GM18508 (cell line): ENCODE measurements at regions not wholly inside any gene's neighbourhood (a gene's known extent, or its start where the extent isn't known, plus 50 kb on each side); places are given as distances from the start of the nearest gene placed in this dataset.

ENCODE experiments used
- ATAC-seq: cut with Tn5 transposase; IDR thresholded peaks from one replicate; pipeline ENCODE4 v1.9.1; 2021; ENCODE audit warnings: moderate number of reproducible peaks; ENCODE audit not compliant: insufficient read depth, unreplicated experiment

DNA sequence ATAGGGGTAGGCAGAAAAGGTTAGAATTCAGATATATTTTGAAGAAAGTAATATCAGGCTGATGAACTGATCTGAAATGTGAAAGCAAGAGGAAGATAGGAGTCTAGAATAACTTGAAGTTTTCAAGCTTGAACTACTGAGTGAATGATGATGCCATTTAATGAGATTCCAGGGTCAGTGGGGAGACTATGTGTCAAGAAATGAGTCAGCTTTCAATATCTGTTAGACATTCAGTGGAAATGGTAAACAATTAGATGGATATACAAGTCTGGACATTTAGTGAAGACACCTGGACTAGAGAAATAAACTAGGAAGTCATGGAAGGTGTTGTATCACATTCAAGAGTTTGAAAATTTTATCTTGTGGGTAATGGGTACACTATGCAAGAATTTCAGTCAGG is 326.9 kb downstream of the FSIP2 start:
- no peak for ATAC-seq

DNA sequence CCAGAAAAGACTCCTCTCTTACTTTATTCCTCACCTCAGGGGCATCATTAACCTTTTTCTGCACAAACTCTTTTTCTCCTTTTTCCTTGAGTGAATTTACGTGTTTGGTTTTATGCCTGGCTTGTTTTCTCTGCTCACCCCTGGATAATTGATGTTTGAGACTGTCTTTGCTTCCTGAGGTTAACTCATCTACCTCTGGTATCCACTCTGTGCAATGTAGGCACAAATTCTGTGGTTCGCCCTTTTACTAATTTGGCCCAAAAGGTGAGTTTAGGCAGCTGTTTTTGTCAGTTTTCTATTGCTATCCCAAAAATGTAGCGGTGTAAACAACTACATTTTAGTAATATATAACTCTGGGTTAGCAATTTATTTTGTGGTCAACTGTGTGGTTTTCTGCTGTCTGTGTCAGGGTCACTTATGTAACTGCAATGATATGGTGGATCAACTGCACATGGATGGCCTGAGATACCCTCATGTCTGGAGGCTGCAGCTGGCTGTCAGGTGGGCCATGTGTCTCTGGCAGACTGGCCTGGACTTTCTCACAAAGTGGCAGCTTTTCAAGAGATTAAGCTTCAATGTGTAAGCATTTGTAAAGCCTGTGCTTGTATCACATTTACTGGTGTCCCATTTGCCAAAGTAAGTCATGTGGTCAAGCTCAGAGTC is 329.7 kb downstream of the FSIP2 start:
- ATAC-seq = no peak

DNA sequence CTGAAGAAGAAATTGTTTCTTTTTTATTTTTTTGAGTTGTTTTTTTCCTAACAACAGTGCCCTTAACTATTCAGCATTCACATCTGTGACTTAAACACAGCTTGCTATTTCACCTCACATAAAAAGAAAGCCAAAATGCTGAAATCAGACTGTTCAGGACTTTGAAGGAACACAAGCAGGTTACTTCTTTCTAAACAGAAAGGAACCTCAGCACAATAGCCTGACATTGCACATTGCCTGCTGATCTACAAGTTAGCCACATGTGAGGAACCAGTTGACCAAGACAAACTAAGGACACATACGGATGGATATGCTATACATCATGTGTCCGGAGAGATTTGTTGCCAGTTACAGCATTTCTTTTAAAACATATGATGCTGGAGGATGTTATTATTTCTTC is 331.1 kb downstream of the FSIP2 start:
- no peak for ATAC-seq

DNA sequence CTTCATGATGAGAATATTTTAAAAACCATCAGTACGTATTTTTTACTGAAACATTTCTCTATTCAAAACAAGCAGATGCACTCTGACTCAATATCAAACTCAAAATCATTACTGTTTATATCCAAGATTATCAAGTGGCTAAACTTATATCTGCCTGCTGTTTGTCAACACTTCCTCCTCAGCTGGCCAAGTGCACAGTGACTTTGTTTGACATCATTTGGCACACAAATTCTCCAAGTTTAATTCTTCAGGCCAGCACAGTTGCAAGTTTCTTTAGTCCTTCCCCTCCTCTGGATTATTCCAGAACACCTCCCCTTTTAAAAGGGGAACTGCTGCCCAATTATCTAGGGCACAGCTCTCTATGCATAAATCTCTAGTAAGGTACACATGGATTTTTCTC is 346.6 kb downstream of the FSIP2 start:
- ATAC-seq = no peak

DNA sequence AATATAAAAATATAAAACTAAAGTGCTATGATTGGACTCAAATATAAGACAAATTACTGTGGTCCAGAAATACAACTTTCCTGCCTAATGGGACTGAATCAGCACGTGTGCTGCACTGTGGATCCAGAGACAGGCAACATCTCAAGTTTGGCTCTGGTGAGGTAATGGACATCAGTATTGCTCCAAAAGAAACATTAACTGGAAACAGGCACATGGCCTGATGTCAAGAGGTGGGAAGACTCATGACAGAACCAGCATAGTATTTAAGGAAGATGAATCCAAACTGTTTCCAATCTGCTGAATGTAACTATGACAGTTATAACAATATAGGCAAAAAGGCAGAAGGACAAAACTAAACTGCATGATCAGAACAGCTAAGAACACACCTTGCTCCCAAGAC is 354.6 kb downstream of the FSIP2 start:
- no peak for ATAC-seq

DNA sequence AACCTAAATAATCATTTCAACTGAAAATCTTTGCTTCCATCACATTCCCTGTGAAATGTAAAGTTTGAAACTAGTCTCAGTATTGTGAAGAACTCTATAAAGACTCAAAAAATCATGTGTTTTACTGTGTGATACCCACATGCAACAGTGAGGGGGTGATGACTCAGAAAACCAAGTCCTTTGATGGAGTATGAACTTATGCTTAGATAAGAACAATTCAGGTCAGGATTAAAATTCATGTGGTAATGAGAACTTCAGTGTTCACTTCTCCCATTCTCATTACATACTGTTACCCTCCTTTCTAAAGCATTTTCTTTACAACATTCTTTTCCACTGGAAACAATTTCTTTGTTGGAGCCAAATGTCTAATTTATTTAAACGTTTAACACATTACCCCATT is 360.2 kb downstream of the FSIP2 start:
- no peak for ATAC-seq

DNA sequence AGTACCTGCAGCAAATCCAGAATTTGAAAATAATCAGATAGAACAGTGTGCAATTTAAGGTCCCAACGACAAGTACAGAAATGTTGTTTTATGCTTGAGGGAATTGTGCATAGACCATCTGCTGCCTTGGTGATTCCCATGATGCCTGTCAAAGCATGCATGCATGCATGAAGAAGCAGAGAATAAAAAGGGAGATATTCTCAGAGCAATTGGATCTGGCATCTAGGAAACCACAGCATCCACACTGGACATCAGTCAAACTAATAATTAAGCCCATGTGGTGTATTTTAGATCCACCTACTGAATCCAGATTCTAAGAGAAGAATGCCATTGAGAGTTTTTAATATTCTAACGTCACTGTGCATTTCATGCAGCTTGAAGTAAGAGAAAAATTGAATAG is 361.2 kb downstream of the FSIP2 start:
- no peak for ATAC-seq

DNA sequence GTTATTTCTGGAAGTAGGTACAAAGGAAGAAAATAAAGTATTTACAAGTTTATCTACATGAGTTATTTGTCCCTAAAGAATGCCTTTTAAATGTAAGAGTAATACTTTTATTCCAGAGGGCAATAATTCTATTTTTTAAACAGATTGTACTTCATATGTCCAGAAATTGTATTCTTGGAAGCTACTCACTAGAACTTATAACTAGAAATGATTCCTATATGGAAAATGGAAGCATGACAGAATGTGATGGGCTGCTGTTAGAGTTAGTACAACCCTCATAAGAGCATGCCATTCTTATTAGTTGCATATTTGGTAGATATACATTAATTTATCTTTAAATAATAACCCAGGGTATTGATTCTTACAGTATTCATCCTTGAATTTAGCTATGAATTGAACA is 362.0 kb downstream of the FSIP2 start:
- ATAC-seq = no peak

DNA sequence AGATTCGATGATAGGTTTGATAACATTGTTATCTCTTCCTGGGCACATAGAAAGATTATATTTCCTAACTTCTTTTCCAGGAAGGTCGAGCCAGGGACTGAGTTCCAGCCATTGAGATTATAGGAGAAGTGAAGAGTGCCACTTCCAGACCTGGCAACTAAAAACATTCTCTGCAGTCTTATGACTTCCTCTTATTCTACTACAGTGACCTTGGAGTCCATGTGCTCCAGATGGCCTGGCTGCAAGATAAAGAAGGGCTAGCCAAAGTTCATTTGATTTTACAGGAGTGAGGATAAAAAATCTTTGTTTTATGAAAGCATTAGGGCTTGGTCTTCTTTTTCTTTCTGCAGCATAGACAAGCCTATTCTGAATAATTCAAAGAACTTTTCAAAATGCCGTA is 363.0 kb downstream of the FSIP2 start:
- no peak for ATAC-seq

DNA sequence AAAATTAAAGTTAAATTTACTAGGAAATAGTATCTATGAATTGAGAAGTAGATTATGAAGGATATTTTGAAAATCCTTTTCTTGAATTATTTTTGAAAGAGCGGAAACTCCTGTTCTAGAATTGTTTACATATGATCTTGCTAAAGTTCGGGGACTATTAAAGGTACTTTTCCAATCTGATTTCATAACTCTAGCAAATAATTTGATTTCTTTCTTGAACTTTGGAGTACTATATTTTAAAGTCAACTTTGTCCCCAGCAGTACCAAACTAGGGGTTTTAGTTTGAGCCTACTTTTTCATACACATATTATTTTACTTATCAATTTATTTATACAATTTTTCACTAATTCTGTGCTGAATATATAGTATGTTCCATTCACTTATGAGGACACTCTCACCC is 364.7 kb downstream of the FSIP2 start:
- ATAC-seq = no peak

DNA sequence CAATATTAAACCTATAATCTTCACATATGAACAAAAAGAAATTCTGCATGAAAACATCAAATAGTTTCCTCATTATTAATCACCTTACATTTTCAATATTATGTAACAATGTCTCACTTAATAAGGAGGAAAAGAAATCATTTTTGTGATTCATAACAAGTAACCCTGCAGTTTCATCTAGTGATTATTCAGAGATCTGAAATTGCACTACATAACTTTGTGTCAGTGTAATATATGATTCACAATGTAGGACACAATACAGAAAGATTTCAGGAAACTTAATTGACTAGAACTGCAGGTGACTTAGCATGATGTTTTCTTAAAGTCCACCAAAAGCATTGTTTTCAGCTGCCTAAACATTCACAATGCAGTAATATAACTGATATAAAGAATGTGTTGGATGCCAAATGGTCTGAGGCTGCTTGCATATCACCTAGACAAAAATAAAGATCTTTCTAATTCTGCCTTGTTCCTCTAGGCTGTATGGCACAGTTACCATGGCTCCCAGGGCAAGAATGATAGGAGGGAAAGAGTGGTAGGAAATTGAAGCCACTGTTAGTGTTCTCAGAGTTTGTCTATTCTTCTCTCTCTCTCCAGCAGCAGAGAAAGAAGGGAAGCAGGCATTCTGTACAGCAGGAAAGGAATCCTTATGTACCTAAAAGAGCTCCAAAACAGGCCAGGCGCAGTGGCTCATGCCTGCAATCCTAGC is 366.6 kb downstream of the FSIP2 start:
- no peak for ATAC-seq

DNA sequence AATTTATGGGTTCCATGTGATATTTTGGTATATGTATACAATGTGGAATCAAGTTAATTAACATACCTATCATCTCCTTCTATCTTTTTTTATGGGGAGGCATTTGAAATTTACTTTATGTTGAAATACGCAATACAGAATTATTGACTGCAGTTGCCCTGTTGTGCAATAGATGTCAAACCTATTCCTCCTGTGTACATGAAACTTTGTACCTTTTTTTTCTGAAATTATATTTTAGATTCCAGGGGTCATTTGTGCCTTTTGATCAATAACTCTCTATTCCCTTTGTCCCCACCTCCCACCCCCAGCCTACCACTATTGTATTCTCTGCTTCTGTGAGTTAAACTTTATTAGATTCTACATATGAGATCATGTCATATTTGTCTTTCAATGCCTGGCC is 369.9 kb downstream of the FSIP2 start:
- no peak for ATAC-seq

DNA sequence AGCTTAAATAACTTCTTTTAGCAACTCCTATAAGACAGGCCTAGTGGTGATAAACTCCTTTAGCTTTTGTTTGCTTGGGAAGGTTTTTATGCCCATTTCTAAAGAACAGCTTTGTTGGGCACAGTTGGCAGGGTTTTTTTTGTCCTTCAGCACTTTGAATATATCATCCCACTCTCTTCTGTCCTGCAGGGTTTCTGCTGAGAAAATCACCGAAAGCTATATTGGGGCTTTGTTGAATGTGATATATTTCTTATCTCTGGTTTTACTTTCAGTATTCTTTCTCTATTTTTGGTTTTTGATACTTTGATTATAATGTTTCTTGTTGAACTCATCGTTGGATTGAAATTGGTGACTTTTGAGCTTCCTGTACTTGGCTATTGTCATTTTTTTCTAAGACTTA is 372.8 kb upstream of the ZC3H15 start:
- ATAC-seq = no peak

DNA sequence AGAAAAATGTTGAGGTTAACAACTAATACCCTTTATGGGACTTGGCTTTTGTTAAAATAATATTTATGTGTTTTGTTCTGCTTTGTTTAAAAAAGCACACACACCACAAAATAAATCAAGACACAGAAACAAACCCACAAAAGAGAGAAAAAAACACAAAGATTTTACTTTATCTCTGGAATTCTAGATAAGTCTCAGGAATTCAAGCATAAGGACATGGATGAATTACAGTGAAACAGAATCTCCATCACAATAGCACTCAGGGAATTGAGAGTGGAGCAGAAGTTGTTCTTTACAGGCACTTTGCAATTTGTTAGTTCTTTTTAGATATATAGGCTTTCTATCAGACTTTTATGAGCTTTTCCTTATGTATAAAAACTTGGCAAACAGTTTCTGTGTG is 360.9 kb upstream of the ZC3H15 start:
- ATAC-seq = no peak

DNA sequence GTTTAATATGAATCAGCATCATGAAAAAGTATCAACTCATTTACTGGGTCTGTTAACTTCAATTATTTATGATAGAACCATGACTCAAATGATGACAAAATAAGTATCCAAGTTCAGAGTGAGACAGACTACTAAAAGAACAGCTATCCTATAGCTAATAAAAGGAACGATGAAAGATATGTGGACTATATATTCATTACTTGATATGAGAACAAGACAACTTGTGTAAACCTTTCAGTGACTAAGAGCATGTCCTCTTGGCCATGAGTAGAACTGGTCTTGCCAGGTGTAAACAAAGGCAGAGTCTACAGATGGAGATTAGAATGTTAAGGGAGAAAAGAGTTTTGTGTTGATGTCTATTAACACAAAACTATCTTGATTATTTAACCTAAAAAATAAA is 360.4 kb upstream of the ZC3H15 start:
- ATAC-seq = no peak

DNA sequence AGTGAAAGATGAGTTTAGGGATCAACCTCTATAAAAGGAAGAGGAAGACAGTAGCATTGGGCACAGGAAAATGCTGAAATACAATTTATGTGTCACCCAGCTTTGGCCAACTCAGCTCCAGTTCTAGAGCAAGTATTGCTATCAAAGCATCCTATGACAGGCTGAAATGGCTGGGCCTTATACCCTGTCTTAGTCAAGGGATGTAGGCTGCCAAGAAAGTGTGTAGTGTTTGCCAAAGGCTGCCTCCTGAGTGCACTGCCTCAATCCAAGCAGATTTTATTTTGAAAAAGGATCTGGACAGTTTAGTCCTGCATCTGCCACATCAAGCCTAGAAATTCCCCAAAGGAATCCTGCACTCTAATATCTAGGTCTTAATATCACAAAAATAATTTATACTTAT is 359.9 kb upstream of the ZC3H15 start:
- no peak for ATAC-seq

DNA sequence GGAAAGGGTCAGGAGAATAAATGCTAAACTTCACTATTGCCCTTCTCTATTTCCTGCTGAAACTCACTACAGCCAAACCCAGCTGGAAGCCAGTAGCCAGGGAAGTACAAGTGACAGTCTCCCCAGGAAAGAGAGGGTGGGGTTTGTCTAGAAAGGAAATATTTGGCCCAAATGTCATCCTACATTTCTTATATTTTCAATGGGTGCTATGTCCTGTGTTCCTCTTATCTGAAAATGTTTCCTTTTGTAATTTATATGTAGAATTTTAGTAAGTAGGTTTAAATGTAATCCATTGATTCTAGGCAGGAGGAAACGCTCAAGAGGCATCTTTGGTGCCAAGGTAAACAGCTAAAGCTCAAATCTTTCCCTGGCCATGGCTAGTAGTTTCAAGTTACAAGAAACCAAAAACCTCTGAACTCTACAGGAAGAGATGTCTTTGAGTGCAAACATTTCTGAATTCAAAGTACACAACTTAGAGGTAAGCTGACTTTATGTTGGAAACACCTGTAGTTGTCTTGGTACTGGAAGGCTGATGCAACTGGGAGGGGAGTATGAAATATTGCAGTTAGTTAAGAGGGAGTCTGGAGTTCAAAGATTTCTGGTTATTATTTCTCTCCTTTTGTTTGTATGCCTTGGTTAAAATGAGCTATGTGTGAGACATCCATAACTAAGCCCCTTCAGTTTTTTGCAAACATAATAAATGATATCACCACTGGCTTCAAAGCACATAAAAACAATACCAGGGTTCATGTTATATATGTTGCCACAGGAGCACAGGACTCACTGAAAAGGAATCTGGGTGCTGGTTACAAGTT is 356.1 kb upstream of the ZC3H15 start:
- ATAC-seq = no peak

DNA sequence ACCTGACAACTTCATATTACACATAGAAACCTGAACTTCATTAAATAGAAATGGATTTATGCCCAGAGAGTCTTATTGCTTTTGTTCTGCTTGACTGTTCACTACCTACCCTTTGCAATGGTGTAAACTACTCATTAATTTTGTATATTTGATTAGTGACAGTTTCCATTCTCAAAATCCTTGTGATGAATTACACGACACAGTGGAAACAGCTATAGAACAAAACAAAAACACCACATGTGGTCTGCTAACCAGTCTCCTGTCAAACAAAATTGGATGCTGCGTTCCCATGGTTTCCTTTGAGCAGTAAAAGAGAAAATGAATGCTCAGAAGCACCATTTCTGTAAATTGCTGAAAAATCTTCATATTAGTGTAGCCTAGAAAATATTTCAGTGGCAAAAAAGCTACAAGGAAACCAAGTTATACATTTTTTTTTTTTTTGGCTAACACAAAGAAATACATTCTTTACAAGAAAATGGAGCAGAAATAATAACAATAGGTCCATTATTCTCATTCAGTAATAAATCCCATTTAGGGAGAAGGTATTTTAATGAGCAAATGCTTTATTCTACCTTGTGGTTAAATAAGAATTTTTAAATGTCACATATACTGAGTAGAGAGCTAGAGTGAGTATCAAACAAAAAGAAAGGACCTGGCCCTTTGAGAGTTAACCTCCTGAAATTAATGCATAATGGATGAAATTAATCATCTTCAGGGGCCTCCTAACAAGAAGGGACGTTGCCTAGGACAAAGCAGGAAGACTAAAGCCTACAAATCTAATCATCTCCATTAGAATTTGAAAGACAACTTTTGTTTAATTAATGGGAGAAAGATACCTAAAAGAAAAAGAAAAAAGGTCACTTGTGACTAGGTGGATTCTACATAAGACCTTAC is 355.1 kb upstream of the ZC3H15 start:
- ATAC-seq = no peak

DNA sequence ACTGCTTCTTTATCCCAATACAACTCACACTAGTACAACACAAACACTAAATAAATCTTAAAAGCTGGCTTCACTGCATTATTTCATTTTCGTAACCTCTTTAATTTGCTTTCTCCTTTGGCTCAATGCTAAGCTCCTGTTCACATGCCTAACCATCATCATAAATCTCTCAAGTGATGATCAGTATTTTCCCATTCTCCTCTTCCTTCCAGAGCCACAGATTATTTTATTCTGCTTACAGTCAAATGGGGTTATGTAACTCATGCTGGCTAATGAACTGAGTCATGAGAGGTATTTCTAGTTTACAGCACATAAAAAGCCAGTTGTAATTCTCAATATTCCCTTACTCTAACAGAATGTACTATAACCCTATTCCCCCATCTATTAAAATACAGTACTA is 350.4 kb upstream of the ZC3H15 start:
- ATAC-seq = no peak

DNA sequence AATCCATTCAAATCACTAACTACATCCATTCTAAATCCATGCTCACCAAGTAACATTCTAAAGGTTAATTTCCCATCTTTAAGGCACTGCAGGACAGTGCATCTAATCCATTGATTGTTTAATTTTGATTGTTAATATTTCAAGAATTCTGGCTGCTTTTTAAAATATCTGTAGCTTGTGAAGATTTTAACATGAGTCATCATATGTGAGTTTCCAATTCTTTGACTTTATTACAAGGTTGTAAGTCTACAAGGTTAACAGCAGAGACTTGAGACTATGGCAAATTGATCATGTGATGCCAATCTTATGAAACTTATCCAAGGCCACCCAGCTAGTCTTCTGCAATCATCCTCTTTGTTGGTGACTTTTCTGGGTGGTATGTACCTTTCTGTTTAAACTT is 349.2 kb upstream of the ZC3H15 start:
- ATAC-seq = no peak

DNA sequence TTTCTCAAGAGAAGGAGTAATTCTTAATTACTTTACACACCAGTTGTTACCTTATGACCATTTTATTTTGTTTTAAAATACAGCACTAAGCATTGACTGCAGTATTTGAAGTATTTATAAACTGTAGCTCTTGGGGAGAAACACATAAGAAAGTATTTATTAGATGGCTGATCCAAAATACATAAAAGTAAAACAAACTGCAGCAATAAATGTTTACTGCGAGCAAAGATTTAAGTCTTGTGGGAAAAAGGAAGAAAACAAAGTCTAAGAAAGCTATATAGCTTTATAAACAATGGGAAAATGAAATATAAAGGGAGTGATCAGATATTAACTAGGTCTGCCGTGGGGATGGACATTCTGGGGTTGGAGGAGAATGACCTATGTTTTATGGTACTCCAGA is 347.2 kb upstream of the ZC3H15 start:
- ATAC-seq = no peak
